ENCODE measurements at regions not wholly inside any gene's neighbourhood (a gene's known extent, or its start where the extent isn't known, plus 50 kb on each side); places are given as distances from the start of the nearest gene placed in this dataset.
A peak's percentile ranks its signal among the peaks of the same experiment; 100 is the strongest.

DNA sequence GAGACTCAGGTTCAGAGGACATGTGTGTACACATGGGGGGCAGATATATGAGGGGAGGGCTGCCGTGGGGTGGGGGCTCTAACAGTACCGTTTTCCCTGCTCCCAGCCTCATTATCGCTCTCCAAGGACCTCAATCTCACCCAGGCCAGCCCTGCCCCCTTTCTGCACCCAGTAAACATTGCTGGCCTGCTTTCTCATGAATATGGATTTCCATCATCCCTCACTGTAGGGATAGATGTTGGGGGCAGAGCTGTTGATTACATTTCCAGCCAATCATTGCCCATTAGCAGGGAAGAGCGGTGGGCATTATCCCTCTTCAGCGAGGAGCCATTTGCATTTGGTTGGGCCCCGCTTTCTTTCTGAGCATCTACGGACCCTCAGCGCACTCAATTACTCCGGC lies 273.8 kb downstream of the RPS6KC1 start:
- Histone ChIP-seq H3K27me3 (no peaks in the 10 kb centered on the region), H3K4me1 (no peaks in the 10 kb centered on the region), H3K4me3 (no peak overlapping the region), H3K36me3 (no peaks in the 10 kb centered on the region), H3K9me3 (no peaks in the 10 kb centered on the region), H3K27ac (no peak overlapping the region)
- TF ChIP-seq, protein P1, sequence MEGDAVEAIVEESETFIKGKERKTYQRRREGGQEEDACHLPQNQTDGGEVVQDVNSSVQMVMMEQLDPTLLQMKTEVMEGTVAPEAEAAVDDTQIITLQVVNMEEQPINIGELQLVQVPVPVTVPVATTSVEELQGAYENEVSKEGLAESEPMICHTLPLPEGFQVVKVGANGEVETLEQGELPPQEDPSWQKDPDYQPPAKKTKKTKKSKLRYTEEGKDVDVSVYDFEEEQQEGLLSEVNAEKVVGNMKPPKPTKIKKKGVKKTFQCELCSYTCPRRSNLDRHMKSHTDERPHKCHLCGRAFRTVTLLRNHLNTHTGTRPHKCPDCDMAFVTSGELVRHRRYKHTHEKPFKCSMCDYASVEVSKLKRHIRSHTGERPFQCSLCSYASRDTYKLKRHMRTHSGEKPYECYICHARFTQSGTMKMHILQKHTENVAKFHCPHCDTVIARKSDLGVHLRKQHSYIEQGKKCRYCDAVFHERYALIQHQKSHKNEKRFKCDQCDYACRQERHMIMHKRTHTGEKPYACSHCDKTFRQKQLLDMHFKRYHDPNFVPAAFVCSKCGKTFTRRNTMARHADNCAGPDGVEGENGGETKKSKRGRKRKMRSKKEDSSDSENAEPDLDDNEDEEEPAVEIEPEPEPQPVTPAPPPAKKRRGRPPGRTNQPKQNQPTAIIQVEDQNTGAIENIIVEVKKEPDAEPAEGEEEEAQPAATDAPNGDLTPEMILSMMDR (IDR thresholded peaks at IDR 0.05), result no peak
- TF ChIP-seq POLR2A (IDR thresholded peaks at IDR 0.05) (no peak), EP300 (IDR thresholded peaks at IDR 0.05; ENCODE audit: low read depth) (no peak), POLR2AphosphoS5 (IDR thresholded peaks at IDR 0.05) (no peak)
- in situ Hi-C loops (cut with MboI; ENCODE audit: low pct_ligation_motif_present in 1 of 4, low pct_unique_long_range_greater_than_20kb in 1 of 4, low sequenced_read_pairs in 3 of 4), result no loop called here
- 83 to 92% methylated on average over 2 to 9 of the region's 9 CpGs for WGBS, 2 donors (ENCODE audit: low coverage in 1 of 2)
- no peak for DNase-seq
- intact Hi-C loops (cut with DNase I; ENCODE audit: low total_unique reads), result no loop called here

DNA sequence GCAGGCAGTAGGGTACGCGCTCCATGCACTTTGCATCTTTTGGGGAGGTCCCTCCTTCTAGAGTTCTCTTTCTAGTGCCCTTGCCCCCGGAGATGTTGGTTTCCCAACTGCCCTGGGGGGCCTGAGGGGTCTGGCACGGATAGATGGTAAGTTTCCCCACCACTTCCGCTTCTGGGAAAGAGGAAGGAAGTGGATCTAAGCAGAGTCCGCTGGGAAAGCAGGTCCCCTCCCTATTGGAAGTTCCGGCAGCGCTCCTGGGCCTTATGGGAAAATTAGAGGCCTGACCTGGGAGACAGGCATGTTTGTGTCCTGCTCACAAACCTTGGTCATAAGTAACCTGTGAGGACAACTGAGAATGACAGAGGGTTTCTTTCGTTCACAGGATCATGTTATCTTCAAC lies 274.4 kb downstream of the RPS6KC1 start:
- 71 to 95% methylated on average over 4 to 9 of the region's 9 CpGs for WGBS, 2 donors (ENCODE audit: low coverage in 1 of 2)
- intact Hi-C loops (cut with DNase I; ENCODE audit: low total_unique reads), result no loop called here
- H3K36me3 ChIP-seq, result no peaks in the 10 kb centered on the region

DNA sequence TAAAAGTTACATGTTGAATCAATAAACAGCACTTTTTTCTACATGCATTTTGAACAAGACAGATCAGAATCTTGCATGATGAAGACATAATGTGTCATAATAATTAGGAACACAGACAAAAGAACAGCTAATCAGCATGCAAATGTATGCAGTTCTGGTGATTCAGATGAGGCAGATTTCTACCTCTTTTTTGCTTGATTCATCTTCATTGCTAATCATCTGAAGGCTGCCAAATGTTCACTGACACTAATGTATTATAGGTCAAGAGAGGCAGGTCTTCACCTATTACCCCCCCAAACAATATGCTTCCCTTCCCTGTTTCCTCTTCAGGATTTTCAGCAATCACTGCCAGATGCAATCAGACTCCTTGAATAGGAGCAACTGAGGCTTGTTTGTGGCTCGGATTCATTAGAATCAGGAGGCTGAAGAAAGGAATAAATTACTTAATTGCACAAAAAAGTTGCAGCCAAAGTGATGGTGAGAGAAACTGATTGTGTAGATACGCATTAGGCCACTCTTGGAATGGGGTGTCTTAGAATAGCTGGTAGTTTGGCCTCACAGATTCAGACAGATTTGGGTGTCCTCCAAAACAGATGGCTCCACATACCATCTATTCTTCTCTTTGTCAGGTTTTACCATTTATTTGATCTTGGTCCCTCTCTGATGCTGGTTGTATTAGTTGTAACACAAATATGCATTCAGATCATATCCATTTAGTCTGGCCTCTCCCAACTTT lies 275.4 kb downstream of the RPS6KC1 start:
- 87 to 92% methylated on average over 1 to 2 of the region's 2 CpGs for WGBS, 2 donors (ENCODE audit: low coverage in 1 of 2)
- no peak overlapping the region for H3K4me3 ChIP-seq
- H3K4me1 ChIP-seq, result no peaks in the 10 kb centered on the region
- no peaks in the 10 kb centered on the region for H3K9me3 ChIP-seq
- intact Hi-C loops (cut with DNase I; ENCODE audit: low total_unique reads) (no loop called here), in situ Hi-C loops (cut with MboI; ENCODE audit: low pct_ligation_motif_present in 1 of 4, low pct_unique_long_range_greater_than_20kb in 1 of 4, low sequenced_read_pairs in 3 of 4) (no loop called here)
- TF ChIP-seq POLR2AphosphoS5 (IDR thresholded peaks at IDR 0.05) (no peak), POLR2A (IDR thresholded peaks at IDR 0.05) (no peak), EP300 (IDR thresholded peaks at IDR 0.05; ENCODE audit: low read depth) (no peak)
- TF ChIP-seq, protein P1 (IDR thresholded peaks at IDR 0.05), result no peak
- H3K27ac ChIP-seq, result no peak overlapping the region
- H3K36me3 ChIP-seq, result no peaks in the 10 kb centered on the region
- no peak for DNase-seq
- H3K27me3 ChIP-seq, result no peaks in the 10 kb centered on the region

More for the DNA sequence above, 274.4 kb downstream of the RPS6KC1 start:
- in situ Hi-C loops (cut with MboI; ENCODE audit: low pct_ligation_motif_present in 1 of 4, low pct_unique_long_range_greater_than_20kb in 1 of 4, low sequenced_read_pairs in 3 of 4), result no loop called here
- H3K27me3 ChIP-seq, result no peaks in the 10 kb centered on the region
- H3K4me1 ChIP-seq, result no peaks in the 10 kb centered on the region
- H3K4me3 ChIP-seq, result no peak overlapping the region
- no peak overlapping the region for H3K27ac ChIP-seq
- DNase-seq, result no peak
- H3K9me3 ChIP-seq, result no peaks in the 10 kb centered on the region
- no peak for TF ChIP-seq POLR2A (IDR thresholded peaks at IDR 0.05)
- TF ChIP-seq, protein P1 (IDR thresholded peaks at IDR 0.05), result no peak
- no peak for TF ChIP-seq EP300 (IDR thresholded peaks at IDR 0.05; ENCODE audit: low read depth)
- TF ChIP-seq POLR2AphosphoS5 (IDR thresholded peaks at IDR 0.05), result no peak

DNA sequence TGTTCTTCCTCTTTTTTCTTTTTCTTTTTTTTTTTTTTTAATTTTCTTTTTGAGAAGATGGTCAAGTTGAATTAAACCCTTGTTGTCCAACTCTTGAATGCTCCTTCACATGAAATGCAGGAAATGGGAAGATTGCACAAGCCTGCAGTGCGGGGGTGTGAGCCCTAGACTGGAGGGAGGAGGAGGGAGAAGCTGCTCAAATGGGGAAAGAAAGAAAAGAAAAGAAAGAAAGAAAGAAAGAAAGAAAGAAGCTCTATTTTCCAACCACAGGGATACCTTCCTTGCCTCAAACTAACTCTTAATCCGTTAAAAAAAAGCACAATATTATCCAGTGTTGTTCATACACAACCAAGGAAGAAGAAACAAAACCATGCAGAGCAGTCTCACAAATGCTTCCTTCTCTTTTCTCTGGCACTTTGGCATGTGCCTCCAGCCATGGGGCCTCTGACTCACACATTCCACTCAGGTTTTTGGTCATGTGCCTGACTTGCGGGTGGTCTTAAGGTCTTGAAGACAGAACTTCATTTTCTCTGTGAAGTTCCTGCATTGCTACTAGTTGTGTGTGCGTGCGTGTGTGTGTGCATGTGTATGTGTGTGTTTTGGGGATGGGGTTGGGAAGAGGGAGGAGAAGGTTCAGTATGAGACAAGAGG lies 276.1 kb downstream of the RPS6KC1 start:
- no peak overlapping the region for H3K27ac ChIP-seq

More for the DNA sequence above, 276.1 kb downstream of the RPS6KC1 start:
- 75% methylated on average over 5 of the region's 5 CpGs; no CpG with 5 or more reads in 1 of the 2 donors for WGBS, 2 donors (ENCODE audit: low coverage in 1 of 2)
- H3K4me1 ChIP-seq, result no peaks in the 10 kb centered on the region
- H3K27me3 ChIP-seq, result no peaks in the 10 kb centered on the region
- TF ChIP-seq, protein P1 (IDR thresholded peaks at IDR 0.05), result no peak
- TF ChIP-seq POLR2A (IDR thresholded peaks at IDR 0.05) (no peak), EP300 (IDR thresholded peaks at IDR 0.05; ENCODE audit: low read depth) (no peak), POLR2AphosphoS5 (IDR thresholded peaks at IDR 0.05) (no peak)
- H3K9me3 ChIP-seq, result no peaks in the 10 kb centered on the region
- H3K4me3 ChIP-seq, result no peak overlapping the region
- in situ Hi-C loops (cut with MboI; ENCODE audit: low pct_ligation_motif_present in 1 of 4, low pct_unique_long_range_greater_than_20kb in 1 of 4, low sequenced_read_pairs in 3 of 4), result no loop called here
- no peaks in the 10 kb centered on the region for H3K36me3 ChIP-seq
- DNase-seq, result peak; percentile 15
- intact Hi-C loops (cut with DNase I; ENCODE audit: low total_unique reads), result no loop called here
